ENCODE measurements at regions not wholly inside any gene's neighbourhood (a gene's known extent, or its start where the extent isn't known, plus 50 kb on each side); places are given as distances from the start of the nearest gene placed in this dataset.

- no peak for TF ChIP-seq EZH2 (IDR thresholded peaks at IDR 0.05)
- no peak for TF ChIP-seq POLR2AphosphoS5 (IDR thresholded peaks at IDR 0.05; ENCODE audit: borderline replicate concordance, low read depth, low read length)
Measured at GRCh38 chr7:96410126-96410839, 88.4 kb upstream of the SLC25A13 start.

Data from SK-N-MC (cell line).